GM10248 (cell line): ENCODE measurements at regions not wholly inside any gene's neighbourhood (a gene's known extent, or its start where the extent isn't known, plus 50 kb on each side); places are given as distances from the start of the nearest gene placed in this dataset.
"Not testable (repeated sequence)": the region's sequence is repeated elsewhere in the genome, so short reads cannot be mapped to it uniquely, and the experiment has no call there.

ENCODE experiments used
- CTCF ChIA-PET: fragments of 300-600 bp; sonication (Branson Sonifier 250); formaldehyde crosslinking; extraction: SDS; loops from one replicate; lab custom pipeline; 2021; ENCODE audit warnings: antibody characterized with exemption; lab: Yijun Ruan, JAX
- POLR2A ChIA-PET: fragments of 350-650 bp; sonication (Branson Sonifier 250); formaldehyde crosslinking; extraction: SDS; loops from one replicate; lab custom pipeline; 2020; ENCODE audit warnings: antibody characterized with exemption; lab: Yijun Ruan, JAX
- DNase-seq: peaks from one replicate; pipeline ENCODE4 v3.0.0; 2012; ENCODE audit errors: extremely low spot score
- CTCF ChIP-seq: IDR thresholded peaks from 2 replicates; pipeline ENCODE4 v1.5.1; 2012; ENCODE audit warnings: mild to moderate bottlenecking, low read depth; ENCODE audit errors: extremely low read depth, missing control alignments, control extremely low read depth

- no peak for DNase-seq
- CTCF ChIA-PET = interaction anchor here (1.0 to 3.6 kb wide), 2 partner anchors 12 to 16 kb away, joined by 3 to 16 read pairs; no protein-coding TSS in a partner anchor
- POLR2A ChIA-PET = no interaction called here
- no peak for TF ChIP-seq CTCF
Observed at GRCh38 chr6:137299681-137300080, 80.5 kb upstream of the IFNGR1 start.

DNA sequence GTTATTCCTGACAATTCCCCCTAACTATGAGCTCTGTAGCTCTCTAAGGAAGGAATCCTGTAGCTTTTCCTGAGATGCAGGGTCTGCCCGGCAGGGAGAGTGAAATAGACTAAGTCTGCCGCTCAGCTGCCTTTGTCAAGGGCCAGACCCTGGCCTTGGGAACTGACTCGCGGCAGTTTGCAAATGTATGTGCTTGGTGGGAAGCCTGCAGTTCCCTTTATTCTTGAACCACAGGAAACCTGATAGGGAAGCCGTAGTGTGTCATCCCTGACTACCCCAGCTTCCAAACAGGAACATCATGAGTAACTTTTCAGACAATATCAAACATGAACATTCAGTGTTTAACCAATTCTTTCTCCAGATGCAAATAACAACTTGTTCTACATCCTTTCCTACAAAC is 78.7 kb upstream of the IFNGR1 start:
- ChIA-PET POLR2A (no interaction called here), CTCF (interaction anchor here (0.9 to 3.6 kb wide), 5 partner anchors 10 to 16 kb away, joined by 3 to 16 read pairs (median 4); no protein-coding TSS in a partner anchor)
- no peak for DNase-seq
- no peak for TF ChIP-seq CTCF

DNA sequence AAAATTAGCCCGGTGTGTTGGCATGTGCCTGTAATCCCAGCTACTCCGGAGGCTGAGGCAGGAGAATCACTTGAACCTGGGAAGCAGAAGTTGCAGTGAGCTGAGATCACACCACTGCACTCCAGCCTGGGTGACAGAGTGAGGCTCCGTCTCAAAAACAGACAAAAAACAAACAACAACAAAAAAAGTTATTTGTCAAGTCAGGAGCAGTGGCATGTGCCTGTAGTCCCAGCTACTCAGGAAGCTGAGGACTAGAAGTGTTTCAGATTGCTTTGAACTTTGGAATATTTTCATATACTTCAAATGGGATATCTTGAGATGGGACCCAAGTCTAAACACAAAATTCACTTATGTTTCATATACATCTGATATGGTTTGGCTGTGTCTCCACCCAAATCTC is 73.1 kb upstream of the IFNGR1 start:
- CTCF ChIA-PET = interaction anchor here (0.8 to 2.4 kb wide), 8 partner anchors 10 to 345 kb away, joined by 3 to 11 read pairs (median 4); no protein-coding TSS in a partner anchor
- POLR2A ChIA-PET = interaction anchor here (0.6 kb wide), 1 partner anchor 356 kb away, joined by 5 read pairs; no protein-coding TSS in a partner anchor
- DNase-seq = not testable (repeated sequence)

DNA sequence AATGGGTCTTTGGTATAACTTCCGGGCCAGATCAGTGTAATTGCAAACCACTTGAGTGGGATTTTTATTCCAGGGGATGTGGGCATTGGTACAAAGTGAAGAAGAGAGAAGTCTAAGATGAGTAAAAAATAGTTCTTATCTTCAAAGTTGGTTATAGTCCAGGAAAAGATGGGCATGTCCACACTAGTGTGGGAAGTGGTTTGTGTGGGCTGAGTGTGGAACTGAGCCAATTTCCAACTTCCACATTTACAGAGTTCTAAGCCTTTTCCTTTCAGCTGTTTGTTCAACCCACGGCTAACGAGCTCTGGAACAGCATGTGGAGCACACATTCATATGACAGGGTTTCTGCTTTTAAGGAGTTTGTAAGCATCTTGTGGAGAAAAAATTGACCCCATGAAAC is 72.3 kb upstream of the IFNGR1 start:
- POLR2A ChIA-PET = no interaction called here
- TF ChIP-seq CTCF = no peak
- no peak for DNase-seq
- CTCF ChIA-PET = interaction anchor here (0.7 to 1.3 kb wide), 5 partner anchors 11 to 346 kb away, joined by 3 read pairs; no protein-coding TSS in a partner anchor

- CTCF ChIA-PET = interaction anchor here (0.8 to 1.4 kb wide), 3 partner anchors 17 to 23 kb away, joined by 3 to 5 read pairs (median 3); no protein-coding TSS in a partner anchor
- no peak for TF ChIP-seq CTCF
- POLR2A ChIA-PET = no interaction called here
- DNase-seq = no peak
Observed at GRCh38 chr6:137290601-137291261, 71.5 kb upstream of the IFNGR1 start.

GRCh38 chr6:137286916-137287315 is 67.7 kb upstream of the IFNGR1 start:
- ChIA-PET CTCF (interaction anchor here (1.7 to 3.5 kb wide), 2 partner anchors 12 to 15 kb away, joined by 7 to 16 read pairs; no protein-coding TSS in a partner anchor), POLR2A (no interaction called here)
- no peak for DNase-seq
- no peak for TF ChIP-seq CTCF

DNA sequence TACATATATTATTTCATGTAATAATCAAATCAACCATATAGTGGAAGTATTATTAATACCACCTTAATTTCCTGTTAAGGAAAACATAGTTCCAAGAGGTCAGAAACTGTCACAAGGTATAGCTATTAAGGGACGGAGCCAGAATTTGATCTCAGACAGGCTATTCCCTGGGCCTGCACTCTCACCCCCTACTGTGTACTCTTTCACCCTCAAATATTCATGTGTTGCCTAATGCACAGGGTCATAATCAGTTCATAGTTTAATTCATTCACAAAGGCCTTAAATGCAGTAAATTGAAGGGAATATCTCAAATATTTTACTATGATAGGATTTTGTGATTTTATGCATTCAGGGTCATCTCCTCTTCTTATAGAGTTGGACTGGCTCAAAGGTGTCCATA is 67.2 kb upstream of the IFNGR1 start:
- POLR2A ChIA-PET = no interaction called here
- CTCF ChIA-PET = interaction anchor here (1.4 to 3.5 kb wide), 3 partner anchors 12 to 345 kb away, joined by 3 to 16 read pairs (median 13); no protein-coding TSS in a partner anchor
- no peak for DNase-seq
- TF ChIP-seq CTCF = no peak
